GM23338 (cell line): ENCODE measurements at regions not wholly inside any gene's neighbourhood (a gene's known extent, or its start where the extent isn't known, plus 50 kb on each side); places are given as distances from the start of the nearest gene placed in this dataset.

Experiments used
- CREB1 ChIP-seq: fragments of 250-450 bp; sonication (Bioruptor Pico); IDR thresholded peaks from 2 replicates; pipeline ENCODE4 v1.5.0; 2020; ENCODE audit warnings: low read depth, mild to moderate bottlenecking, moderate library complexity
- EZH2 ChIP-seq: fragments of 200-600 bp; sonication (generic); IDR thresholded peaks from one replicate; pipeline ENCODE4 v1.8.0; 2017; ENCODE audit warnings: antibody characterized with exemption, mild to moderate bottlenecking, low read depth; ENCODE audit not compliant: unreplicated experiment
- EZH2phosphoT487 ChIP-seq: fragments of 200-600 bp; sonication (generic); IDR thresholded peaks from one replicate; pipeline ENCODE4 v1.8.1; 2018; ENCODE audit warnings: antibody characterized with exemption; ENCODE audit not compliant: unreplicated experiment
- JUNB ChIP-seq: IDR thresholded peaks from one replicate; pipeline ENCODE4 v1.6.1; 2016; ENCODE audit warnings: antibody characterized with exemption; ENCODE audit not compliant: unreplicated experiment
- NANOG ChIP-seq: IDR thresholded peaks from 2 replicates; pipeline ENCODE4 v1.6.1; 2016; ENCODE audit warnings: antibody characterized with exemption, borderline replicate concordance
- POLR2AphosphoS5 ChIP-seq: IDR thresholded peaks from 2 replicates; pipeline ENCODE4 v1.6.1; 2016; ENCODE audit warnings: antibody characterized with exemption, low read depth
- REST ChIP-seq: IDR thresholded peaks from one replicate; pipeline ENCODE4 v1.6.1; 2018; ENCODE audit warnings: antibody characterized with exemption; ENCODE audit not compliant: unreplicated experiment
- ZNF114 ChIP-seq: fragments of 250-450 bp; sonication (Bioruptor Pico); IDR thresholded peaks from 2 replicates; pipeline ENCODE4 v1.5.0; 2020; ENCODE audit warnings: mild to moderate bottlenecking, moderate library complexity
- TF ChIP-seq, protein P1 (sequence below), 2 experiments: fragments of 200-600 bp in 1 of 2; sonication (generic) in 1 of 2; conservative IDR thresholded peaks; 2 replicates each; pipeline versions ENCODE4 v1.5.1 to v1.6.1; 2016 to 2017; ENCODE audit warnings: antibody characterized with exemption in 2 of 2, low read depth in 2 of 2, mild to moderate bottlenecking in 2 of 2, moderate library complexity in 1 of 2
- TF ChIP-seq, protein P2 (sequence below): IDR thresholded peaks from 2 replicates; pipeline ENCODE4 v1.6.1; 2016; ENCODE audit warnings: antibody characterized with exemption

GRCh38 chr4:176945334-176945733 lies 152.6 kb upstream of the VEGFC start:
- TF ChIP-seq, protein P1, sequence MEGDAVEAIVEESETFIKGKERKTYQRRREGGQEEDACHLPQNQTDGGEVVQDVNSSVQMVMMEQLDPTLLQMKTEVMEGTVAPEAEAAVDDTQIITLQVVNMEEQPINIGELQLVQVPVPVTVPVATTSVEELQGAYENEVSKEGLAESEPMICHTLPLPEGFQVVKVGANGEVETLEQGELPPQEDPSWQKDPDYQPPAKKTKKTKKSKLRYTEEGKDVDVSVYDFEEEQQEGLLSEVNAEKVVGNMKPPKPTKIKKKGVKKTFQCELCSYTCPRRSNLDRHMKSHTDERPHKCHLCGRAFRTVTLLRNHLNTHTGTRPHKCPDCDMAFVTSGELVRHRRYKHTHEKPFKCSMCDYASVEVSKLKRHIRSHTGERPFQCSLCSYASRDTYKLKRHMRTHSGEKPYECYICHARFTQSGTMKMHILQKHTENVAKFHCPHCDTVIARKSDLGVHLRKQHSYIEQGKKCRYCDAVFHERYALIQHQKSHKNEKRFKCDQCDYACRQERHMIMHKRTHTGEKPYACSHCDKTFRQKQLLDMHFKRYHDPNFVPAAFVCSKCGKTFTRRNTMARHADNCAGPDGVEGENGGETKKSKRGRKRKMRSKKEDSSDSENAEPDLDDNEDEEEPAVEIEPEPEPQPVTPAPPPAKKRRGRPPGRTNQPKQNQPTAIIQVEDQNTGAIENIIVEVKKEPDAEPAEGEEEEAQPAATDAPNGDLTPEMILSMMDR (conservative IDR thresholded peaks at IDR 0.05; ENCODE audit: low read depth in 2 of 2): no peak
- TF ChIP-seq EZH2phosphoT487: no peak
- TF ChIP-seq REST: no peak
- TF ChIP-seq, protein P2, sequence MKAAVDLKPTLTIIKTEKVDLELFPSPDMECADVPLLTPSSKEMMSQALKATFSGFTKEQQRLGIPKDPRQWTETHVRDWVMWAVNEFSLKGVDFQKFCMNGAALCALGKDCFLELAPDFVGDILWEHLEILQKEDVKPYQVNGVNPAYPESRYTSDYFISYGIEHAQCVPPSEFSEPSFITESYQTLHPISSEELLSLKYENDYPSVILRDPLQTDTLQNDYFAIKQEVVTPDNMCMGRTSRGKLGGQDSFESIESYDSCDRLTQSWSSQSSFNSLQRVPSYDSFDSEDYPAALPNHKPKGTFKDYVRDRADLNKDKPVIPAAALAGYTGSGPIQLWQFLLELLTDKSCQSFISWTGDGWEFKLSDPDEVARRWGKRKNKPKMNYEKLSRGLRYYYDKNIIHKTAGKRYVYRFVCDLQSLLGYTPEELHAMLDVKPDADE: no peak
- TF ChIP-seq ZNF114 (CRISPR knock-in tag): no peak
- no peak for TF ChIP-seq POLR2AphosphoS5
- TF ChIP-seq EZH2: no peak
- no peak for TF ChIP-seq CREB1
- no peak for TF ChIP-seq NANOG
- no peak for TF ChIP-seq JUNB
